ENCODE measurements at regions not wholly inside any gene's neighbourhood (a gene's known extent, or its start where the extent isn't known, plus 50 kb on each side); places are given as distances from the start of the nearest gene placed in this dataset.

DNA sequence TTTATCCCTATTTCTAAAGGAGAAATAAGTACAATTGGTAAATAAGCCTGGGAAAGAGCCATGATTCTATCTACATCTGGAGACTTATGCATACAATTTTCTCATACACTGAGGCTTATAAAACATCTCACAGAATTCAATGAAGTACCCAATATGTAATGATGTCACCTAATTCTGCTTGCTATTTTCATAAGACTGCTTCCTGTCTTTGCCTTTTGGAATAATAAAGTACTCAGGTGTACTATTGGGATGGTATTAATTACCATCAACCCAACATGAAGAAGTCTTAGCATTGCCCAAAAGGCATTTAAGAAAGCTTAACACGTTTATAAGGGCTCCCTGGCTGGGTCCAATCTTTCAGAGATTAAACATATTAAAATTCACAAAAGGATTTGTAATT is 216.4 kb upstream of the TSHZ2 start:
- Histone ChIP-seq H4K20me1 (ENCODE audit: insufficient read depth, low read length) (no peaks in the 10 kb centered on the region), H3K27me3 (replicated peaks; ENCODE audit: insufficient read depth, low read length) (no peaks in the 10 kb centered on the region), H3K79me2 (ENCODE audit: low read length) (no peaks in the 10 kb centered on the region), H3K4me1 (ENCODE audit: low read length) (no peaks in the 10 kb centered on the region), H3K4me2 (ENCODE audit: low read depth, low read length) (no peak overlapping the region), H3K9ac (ENCODE audit: low read length) (no peak overlapping the region), H2AFZ (ENCODE audit: low read length) (no peak overlapping the region), H3K4me3 (ENCODE audit: low read length) (no peak overlapping the region), H3K36me3 (replicated peaks; ENCODE audit: insufficient read depth, low read length) (no peaks in the 10 kb centered on the region), H3K9me3 (replicated peaks; ENCODE audit: insufficient read depth, low read length) (no peaks in the 10 kb centered on the region), H3K27ac (ENCODE audit: low read length) (no peak overlapping the region), H3K9me2 (replicated peaks; ENCODE audit: insufficient read depth, low read length) (no peaks in the 10 kb centered on the region), H3F3A (ENCODE audit: insufficient read depth, low read length) (no peaks in the 10 kb centered on the region)
- no peak for DNase-seq
- no peak for TF ChIP-seq EZH2phosphoT487 (IDR thresholded peaks at IDR 0.05; ENCODE audit: low read length)
- TF ChIP-seq CTCF (IDR thresholded peaks at IDR 0.05; ENCODE audit: low read length), result no peak
- TF ChIP-seq EZH2 (optimal IDR thresholded peaks at IDR 0.05; ENCODE audit: low read depth, low read length), result no peak

DNA sequence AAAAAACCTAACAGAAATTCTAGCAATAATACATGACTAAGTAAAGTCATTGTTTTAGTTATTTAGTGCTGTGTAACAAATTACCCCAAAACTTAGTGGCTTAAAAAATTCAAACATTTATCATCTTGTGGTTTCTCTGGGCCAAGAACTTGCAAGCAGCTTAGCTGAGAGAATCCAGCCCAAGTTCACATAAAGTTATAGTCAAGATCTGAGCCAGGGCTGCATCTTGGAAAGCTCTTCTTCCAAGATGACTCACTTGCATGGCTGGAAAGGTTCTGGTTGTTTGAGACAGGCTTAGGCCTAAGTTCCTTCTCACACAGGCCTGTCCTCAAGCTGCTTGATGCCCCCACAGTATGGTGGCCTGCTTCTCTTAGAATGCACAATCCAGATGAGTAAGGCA is 217.8 kb upstream of the TSHZ2 start:
- H3K27ac ChIP-seq (ENCODE audit: low read length), result no peak overlapping the region
- no peak overlapping the region for H3K4me2 ChIP-seq (ENCODE audit: low read depth, low read length)
- H4K20me1 ChIP-seq (ENCODE audit: insufficient read depth, low read length), result no peaks in the 10 kb centered on the region
- TF ChIP-seq EZH2phosphoT487 (IDR thresholded peaks at IDR 0.05; ENCODE audit: low read length) (no peak), EZH2 (optimal IDR thresholded peaks at IDR 0.05; ENCODE audit: low read depth, low read length) (no peak), CTCF (IDR thresholded peaks at IDR 0.05; ENCODE audit: low read length) (no peak)
- DNase-seq, result no peak
- no peak overlapping the region for H2AFZ ChIP-seq (ENCODE audit: low read length)
- H3K9ac ChIP-seq (ENCODE audit: low read length), result no peak overlapping the region
- no peaks in the 10 kb centered on the region for H3F3A ChIP-seq (ENCODE audit: insufficient read depth, low read length)
- H3K4me1 ChIP-seq (ENCODE audit: low read length), result no peaks in the 10 kb centered on the region
- H3K9me3 ChIP-seq (replicated peaks; ENCODE audit: insufficient read depth, low read length), result no peaks in the 10 kb centered on the region
- no peaks in the 10 kb centered on the region for H3K79me2 ChIP-seq (ENCODE audit: low read length)
- H3K27me3 ChIP-seq (replicated peaks; ENCODE audit: insufficient read depth, low read length), result no peaks in the 10 kb centered on the region
- H3K4me3 ChIP-seq (ENCODE audit: low read length), result no peak overlapping the region
- no peaks in the 10 kb centered on the region for H3K36me3 ChIP-seq (replicated peaks; ENCODE audit: insufficient read depth, low read length)
- no peaks in the 10 kb centered on the region for H3K9me2 ChIP-seq (replicated peaks; ENCODE audit: insufficient read depth, low read length)

- H3K9me2 ChIP-seq (replicated peaks; ENCODE audit: insufficient read depth, low read length), result no peaks in the 10 kb centered on the region
- H3K9ac ChIP-seq (ENCODE audit: low read length), result no peak overlapping the region
- no peak overlapping the region for H3K27ac ChIP-seq (ENCODE audit: low read length)
- no peaks in the 10 kb centered on the region for H3K79me2 ChIP-seq (ENCODE audit: low read length)
- no peaks in the 10 kb centered on the region for H3K27me3 ChIP-seq (replicated peaks; ENCODE audit: insufficient read depth, low read length)
- no peaks in the 10 kb centered on the region for H3K4me1 ChIP-seq (ENCODE audit: low read length)
- H3K4me2 ChIP-seq (ENCODE audit: low read depth, low read length), result no peak overlapping the region
- no peaks in the 10 kb centered on the region for H3F3A ChIP-seq (ENCODE audit: insufficient read depth, low read length)
- H3K9me3 ChIP-seq (replicated peaks; ENCODE audit: insufficient read depth, low read length), result no peaks in the 10 kb centered on the region
- no peak overlapping the region for H2AFZ ChIP-seq (ENCODE audit: low read length)
- H4K20me1 ChIP-seq (ENCODE audit: insufficient read depth, low read length), result no peaks in the 10 kb centered on the region
- TF ChIP-seq EZH2phosphoT487 (IDR thresholded peaks at IDR 0.05; ENCODE audit: low read length) (no peak), CTCF (IDR thresholded peaks at IDR 0.05; ENCODE audit: low read length) (no peak), EZH2 (optimal IDR thresholded peaks at IDR 0.05; ENCODE audit: low read depth, low read length) (no peak)
- no peak overlapping the region for H3K4me3 ChIP-seq (ENCODE audit: low read length)
- H3K36me3 ChIP-seq (replicated peaks; ENCODE audit: insufficient read depth, low read length), result no peaks in the 10 kb centered on the region
- DNase-seq, result no peak
Observed at GRCh38 chr20:52752023-52752422, 220.1 kb upstream of the TSHZ2 start.

Data from MM.1S (cell line).